ENCODE measurements at regions not wholly inside any gene's neighbourhood (a gene's known extent, or its start where the extent isn't known, plus 50 kb on each side); places are given as distances from the start of the nearest gene placed in this dataset.
A peak's percentile ranks its signal among the peaks of the same experiment; 100 is the strongest.
"Not testable (repeated sequence)": the region's sequence is repeated elsewhere in the genome, so short reads cannot be mapped to it uniquely, and the experiment has no call there.

DNA sequence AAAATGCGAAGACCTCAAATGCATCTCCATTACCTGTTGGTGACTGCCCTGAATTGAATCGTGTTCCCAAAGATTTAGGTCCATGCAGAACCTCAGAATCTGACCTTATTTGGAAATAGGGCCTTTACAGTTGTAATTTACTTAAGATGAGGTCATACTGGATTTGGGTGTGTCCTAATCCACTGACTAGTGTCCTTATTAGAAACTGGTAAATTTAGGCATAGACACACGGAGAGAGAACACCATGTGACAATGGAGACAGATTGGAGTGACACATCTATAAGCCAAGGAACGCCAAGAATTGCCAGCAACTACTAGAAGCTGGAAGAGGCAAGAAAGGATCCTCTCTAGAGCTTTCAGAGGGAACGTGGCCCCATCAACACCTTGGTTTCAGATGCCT, 203.1 kb downstream of the SMAD2 start:
- no peak for DNase-seq

DNA sequence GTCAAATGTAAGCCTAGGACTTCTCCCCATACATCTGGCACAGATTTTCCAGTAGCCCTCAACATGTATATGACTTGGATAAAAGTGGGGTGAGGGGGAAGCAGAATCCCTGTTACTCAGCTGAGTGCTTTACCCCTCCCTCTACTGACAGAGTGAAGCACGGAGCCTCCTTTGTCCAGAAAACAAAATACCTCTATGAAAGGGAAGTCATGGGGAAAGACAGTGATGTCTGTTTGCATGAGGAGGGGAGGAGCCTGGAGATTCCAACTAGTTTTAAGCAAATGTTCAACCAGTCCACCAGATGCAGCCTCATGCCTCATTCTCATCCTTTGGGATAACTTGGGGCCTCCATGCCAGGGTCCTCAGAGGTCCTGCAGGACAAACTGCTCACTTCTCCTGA, 203.9 kb downstream of the SMAD2 start:
- DNase-seq: no peak

DNA sequence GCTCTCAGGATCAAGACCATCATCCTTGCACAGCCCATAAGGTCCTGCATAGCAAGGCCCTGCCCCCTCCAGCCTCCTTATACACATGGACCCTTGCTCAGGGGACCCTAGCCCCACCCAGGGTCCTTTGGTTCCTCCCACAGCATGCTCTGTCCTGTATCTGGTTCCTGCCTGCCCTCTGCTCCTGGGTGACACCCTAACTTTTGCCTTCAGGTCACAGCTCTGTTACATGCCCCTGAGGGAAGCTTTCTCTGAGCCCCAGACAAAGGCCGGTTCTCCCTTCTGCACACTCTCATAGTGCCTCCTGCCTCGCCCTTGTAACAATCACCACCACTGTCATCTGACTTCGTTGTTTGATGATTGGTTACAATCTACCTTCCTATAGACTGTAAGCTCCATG, 204.8 kb downstream of the SMAD2 start:
- DNase-seq: no peak

DNA sequence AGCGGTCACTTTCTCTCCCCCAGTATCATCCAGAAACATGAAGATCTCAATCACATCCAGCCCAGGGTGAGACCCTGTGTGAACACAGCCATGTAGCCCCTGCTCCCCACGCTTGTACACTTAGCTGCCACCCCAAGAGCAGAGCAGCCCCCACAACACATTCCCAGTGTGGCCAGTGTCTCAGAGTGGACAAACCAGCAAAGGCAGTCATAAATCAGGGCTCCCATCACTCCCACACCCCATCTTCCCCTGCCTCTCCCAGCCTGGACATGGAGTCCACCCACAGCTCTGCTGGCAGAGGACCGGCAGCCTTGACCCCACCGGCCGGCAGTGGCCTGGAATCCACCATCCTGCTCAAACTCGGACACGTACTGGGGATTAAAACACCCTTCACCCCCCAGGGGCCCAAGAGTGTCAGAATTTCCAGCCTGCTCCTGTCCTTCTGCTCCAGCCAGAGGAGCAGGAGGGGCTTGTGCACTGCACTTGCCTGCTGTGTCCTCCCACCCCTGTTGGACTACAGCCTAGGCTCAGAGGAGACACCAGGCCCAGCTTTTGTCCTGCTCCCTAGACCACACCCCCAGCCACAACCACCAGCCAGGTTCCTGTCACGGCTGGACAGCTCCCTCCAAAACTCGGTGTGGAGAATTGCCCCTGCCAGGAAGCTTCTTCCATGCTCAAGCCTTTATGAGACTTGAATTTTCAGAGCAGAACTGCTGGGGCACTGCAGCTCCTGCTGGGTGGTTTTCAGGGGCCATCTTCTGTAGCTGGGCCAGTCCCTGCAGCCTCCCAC, 206.1 kb downstream of the SMAD2 start:
- no peak for DNase-seq

DNA sequence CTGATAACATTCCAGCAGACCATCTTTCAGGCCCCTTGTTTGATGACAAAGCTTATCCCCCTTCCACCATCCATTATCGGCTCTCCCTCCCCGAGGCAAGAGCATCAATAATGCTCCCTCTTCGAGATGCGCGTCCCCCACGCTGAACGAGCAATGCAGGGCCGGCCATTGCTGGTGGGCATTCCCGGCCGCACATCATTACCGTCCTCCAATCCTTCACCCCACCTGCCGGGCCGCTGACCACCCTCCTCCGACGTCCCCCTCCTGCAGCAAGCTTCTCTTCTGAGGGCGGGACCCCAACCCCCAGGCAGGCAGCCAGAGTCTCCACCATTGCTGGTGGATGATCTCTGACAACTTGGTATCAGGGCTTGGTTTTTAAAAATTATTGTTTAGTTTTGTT, 208.6 kb downstream of the SMAD2 start:
- no peak for DNase-seq

DNA sequence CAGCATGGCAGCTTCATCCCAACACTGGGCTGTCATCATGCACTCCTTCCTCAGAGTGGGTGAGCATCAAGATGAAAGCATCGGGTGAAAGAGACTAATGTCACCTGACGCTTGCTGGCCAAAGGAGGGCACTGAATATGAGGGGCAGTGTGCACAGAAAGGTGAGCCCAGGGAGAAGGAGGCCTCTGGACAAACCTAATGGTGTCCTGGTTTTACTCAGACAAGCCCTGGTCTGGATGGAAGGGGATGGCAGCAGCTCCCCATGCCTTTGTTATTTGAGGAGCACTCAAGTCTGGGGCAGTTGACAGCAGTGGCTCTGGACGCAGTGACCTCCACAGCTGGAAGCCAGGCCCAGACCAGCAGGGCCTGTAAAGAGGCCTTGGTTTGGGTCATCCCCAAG, 209.7 kb downstream of the SMAD2 start:
- DNase-seq: no peak

DNA sequence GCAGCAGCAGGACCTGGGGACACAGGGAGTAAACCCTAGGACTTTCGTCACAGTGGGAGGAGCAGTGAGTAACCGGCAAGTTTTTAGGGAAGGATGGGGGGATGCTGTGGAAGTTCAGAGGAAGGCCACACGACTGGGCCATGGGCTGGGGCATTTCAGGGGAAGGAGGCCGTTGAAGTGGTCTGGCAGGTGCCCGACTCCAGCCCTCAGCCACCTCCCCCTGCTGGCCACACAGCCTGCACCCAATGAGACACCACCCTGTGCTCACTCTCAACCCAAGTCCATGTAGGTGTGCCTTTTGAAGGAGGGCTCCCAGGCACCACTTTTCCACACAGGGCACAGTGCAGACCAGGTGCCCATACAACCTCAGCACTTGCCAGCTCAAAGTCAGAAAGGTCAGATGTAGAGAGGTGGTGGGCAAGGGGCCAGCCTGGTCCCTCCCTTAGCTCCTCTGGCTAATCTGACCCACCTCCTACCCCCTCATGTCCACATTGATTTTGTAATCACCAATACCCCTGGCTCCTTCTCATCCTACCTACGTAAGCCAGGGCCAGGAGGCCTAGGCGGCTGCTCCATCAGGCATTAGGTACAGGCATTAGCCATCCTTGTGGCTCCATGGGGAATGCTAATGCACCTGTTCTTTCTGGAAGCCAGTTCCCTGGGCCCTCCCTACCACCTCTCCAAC, 211.2 kb downstream of the SMAD2 start:
- no peak for DNase-seq

DNA sequence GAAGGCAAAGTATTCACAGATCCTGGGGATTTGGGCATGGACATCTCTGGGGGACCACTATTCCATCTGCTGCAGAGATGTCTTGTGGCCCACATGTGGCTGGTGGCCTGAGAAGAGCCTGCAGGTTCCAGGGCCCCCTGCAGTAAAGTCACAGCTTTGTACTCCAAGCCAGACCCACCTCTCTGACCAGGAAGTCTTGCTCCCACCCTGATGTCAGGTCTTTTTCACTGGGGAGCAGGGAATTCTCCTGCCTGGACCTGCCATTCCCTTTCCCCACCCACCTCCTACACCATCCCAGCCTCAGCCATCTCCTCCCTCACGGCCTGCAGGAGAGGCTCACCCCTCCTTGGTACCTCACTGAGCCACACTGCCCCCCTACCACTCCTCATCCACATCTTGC, 211.8 kb downstream of the SMAD2 start:
- DNase-seq: no peak

DNA sequence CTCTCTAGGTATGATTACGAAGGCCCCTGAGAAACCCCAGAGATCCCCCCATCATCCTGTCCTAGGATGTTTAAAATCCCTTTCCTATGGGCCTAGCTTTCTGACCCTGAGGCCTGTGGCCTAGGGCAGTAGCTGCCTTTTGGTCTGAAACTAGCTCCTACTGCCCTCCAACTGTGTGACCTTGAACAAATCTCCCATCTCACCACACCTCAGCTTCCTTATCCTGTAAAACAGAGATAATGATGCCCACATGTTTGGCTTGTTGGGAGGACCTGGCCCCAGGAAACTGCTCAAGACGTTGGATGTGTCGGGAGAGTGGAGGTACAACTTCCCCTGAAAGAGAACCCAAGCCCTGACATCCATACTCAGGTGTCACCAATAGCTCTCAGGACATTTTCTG, 213.2 kb downstream of the SMAD2 start:
- no peak for DNase-seq

DNA sequence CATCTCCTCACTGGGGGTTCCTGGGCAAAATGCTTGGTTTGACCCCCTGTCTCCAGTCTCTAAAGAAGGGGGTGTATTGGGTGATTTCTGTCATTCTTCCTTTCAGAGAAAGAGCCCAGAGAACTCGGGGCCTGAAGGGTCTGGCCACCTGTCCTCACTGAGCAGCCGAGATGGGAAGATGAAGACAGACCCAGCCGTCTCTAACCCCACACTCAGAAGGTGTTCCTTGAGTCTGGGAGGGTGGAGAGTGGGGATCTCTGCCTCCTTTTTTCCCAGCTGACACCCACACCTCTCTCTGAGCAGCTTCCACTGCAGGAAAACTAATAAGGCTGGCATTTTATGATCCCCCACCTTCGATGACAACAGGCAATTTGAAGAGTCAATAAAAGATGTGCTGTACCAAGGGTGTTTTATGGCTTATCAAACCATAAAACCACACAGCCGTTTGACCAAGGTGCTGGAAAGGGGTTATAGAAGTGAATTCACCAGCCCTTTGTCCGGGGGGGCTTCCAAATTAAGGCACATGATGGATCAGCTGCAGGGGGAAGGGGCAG, 213.8 kb downstream of the SMAD2 start:
- DNase-seq: no peak

DNA sequence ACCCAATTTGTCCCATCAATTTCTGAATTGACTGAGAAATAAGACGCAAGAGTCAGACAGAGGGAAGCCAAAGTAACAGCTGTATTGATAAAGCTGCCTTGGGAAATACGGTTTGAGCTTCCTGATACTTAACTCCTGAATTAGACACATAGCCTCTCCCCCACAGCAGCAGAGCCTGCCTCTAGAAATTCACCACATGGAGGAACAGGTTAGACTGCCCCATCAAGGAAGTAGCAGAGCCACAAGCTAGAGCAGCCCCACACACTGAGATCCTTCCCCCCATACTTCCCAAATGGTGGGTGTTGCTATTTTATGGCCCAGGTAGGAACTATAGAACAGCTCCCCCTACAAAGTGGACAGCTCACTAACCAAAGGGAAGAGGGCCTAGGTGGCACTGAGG, 220.0 kb downstream of the SMAD2 start:
- DNase-seq: no peak

DNA sequence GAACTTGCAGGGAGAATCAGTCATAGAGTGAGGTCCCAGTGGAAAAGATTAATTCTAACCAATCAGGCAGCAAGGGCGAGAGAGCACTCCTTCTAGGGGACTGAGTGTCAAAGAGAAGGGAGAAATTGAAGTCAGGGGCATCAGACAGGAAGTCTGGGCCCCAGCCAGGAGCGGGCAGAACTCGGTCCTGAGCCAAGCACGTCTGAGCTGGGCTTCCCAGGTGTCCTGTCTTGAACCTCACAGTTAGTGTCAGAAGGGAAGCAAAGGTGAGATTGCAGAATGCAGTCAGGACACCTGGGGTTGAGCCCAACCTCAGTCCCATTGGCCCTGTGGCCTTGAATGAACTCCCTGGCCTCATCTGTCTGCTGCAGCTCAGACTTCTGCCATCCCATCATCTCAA, 220.9 kb downstream of the SMAD2 start:
- no peak for DNase-seq

DNA sequence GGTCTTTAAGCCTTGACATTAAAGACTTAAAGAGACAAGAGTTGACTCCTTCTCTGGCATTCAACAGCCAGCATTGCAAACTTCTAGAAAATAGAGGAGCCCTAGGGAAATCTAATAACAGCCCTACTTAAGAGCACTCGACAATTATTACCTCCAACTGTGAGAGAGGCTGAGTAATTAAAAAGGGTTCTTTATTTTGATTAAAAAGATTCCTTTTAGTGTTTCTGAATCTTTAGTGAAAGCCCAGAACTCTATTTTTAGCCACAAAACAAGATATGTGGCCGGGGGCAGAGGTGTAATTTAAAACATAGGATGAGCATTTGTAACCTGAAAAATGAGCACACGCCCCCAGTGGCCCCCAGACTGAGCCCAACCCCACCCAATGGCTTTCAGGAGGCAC, 222.3 kb downstream of the SMAD2 start:
- DNase-seq: no peak

DNA sequence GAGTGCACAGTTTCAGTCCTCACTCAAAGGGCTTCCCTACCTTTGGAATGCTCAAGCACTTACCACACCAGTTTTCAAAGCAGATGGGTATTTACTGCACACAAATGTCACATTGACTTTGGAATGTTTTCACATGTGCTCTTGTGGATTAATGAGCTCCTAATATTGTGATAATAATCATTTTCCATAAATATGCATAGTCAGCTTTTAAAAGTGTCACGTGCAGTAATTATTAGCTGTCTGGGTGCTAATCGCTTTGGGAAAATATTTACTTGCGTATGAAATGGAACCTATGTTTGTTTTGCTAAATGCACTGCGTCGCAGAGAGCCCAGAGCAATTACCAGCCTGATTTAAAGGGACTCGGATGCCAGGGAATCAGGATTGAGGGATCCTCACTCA, 229.3 kb downstream of the SMAD2 start:
- no peak for DNase-seq

DNA sequence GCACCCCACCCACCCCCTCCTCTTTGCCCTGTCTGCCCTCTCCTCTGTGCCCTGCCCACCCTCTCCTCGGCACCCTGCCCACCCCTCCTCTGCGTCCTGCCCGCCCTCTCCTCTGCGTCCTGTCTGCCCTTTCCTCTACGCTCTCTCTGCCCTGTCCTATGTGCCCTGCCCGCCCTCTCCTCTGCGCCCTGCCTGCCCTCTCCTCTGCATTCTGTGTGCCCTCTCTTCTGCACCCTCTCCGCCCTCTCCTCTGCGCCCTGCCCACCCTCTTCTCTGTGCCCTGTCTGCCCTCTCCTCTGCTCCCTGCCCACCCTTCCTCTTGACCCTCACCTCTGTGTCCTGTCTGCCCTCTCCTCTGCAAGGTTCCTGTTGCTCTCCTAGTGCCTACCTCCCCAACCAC, 233.6 kb downstream of the SMAD2 start:
- no peak for DNase-seq

DNA sequence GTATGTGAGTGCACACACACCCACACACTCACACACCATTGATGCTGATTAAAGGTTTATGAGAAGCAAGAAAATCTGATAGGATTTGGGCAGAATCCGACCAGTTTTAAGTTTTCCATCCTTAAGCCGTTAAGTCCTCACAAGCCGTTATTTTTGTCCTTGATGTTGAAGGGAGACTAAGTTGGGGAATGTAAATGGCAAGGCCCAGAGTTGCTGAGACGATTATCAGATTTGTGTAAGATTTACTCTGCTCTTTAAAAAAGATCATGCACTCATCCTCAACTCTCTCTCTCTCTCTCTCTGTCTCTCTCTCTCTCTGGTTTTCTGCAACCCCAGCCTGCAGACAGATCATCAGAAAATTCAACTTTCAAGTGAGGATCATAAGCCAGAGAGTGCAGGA, 238.8 kb downstream of the SMAD2 start:
- no peak for DNase-seq

DNA sequence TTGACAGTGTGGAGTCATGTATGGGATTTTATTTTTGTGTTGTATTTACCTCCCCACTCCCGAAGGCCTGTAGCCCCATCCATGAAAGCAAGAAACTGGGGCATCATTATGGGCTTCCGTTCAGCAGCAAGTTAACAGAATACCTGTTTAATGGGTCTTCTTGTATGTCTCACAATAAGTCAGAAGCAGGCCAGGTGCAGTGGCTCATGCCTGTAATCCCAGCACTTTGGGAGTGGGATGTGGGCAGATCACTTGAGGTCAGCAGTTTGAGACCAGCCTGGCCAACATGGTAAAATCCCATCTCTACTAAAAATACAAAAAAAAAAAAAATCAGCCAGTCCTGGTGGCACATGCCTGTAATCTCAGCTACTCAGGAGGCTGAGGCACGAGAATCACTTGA, 239.7 kb downstream of the SMAD2 start:
- DNase-seq: not testable (repeated sequence)

DNA sequence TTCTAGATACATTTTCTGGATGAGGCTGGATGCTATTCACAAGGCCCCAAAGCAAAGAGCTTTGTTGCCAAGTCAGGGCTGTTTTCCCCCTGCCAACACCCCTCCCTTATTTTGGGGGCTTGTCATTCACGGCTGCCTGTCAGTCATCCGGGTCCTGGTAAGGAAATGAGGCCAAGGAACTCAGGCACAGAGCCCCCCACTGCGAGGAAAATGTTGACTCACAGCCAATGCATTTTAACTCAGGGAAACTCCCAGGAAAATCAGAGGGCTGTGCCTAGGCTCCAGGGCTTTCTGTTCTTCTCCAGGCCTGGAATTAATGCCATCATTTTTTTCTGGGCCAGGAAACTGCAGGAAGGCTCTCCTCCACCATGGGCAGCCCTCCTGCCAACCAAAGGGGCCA, 241.1 kb downstream of the SMAD2 start:
- no peak for DNase-seq

DNA sequence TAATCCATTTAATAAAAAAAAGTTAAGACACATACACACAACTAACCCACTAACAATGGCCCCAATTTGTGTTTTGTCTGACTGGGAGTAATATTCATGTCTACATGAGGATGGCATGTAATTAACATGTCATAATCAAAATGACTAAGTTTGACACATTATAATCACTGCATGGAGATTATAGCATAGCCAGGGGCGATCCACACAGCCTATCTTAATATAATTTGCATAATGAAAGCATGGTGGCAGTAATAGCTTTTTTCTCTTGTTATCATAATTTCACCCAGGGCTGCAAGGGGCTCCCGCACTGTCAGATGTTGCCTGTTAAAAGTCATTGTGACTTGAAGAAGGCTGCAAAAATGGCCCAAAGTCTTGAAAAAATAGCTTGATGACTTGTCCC, 243.7 kb downstream of the SMAD2 start:
- no peak for DNase-seq

DNA sequence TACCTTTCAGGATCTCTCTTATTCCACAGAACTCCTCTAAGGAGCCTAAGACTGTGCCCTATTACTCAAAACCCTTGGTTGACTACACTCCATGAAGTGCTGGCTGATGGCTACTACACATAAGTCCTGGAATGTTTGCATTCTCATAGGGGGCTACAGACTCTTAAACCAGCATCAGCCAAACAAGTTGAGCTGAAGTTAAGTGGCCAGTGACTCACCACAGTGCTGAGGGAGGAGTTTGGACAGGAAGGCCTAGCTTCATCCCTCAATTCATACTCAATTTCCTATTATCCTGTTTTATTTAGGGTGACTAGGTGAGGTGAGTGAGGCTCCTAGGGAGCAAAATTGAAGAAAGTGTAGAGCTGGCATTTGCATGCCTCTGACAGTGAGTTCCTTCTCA, 246.7 kb downstream of the SMAD2 start:
- no peak for DNase-seq

DNA sequence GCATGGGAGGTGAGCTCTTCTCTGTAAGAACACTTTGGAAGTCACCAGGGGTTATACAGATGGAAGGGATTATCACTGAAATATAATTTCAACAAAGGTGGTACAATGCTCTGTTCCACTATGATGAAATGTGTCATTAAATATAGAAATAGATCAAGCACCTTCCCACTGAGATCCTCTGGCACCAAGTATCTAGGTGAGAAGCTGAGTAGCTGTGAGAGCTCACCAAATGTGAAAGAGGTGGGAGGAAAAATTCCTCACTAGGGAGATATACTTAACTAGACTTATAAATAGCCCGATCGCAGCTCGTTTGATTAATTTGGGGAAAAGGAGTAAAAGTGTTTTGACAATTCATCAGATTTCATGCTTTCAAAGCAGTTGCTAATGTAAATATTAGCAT, 247.6 kb downstream of the SMAD2 start:
- DNase-seq: no peak

DNA sequence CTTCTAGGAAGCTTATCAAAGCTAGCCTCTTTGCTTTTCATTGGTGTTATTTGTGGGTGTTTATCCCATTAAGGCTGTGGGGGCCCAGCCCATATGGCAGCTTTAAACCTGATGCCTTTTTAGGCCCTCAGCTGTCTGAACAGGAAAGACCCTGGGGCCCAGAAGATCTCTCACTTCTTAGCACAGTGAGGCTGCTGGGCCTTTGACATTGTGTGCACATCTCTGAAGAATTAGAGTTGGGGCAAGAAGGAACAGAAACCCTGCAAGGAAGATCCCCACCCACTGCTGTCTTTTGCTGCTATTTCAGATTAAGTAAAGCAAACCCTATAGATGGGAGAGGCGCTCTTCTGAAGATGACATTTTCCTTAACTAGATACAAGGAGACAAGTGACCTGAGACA, 250.0 kb downstream of the SMAD2 start:
- peak; percentile 32 for DNase-seq

DNA sequence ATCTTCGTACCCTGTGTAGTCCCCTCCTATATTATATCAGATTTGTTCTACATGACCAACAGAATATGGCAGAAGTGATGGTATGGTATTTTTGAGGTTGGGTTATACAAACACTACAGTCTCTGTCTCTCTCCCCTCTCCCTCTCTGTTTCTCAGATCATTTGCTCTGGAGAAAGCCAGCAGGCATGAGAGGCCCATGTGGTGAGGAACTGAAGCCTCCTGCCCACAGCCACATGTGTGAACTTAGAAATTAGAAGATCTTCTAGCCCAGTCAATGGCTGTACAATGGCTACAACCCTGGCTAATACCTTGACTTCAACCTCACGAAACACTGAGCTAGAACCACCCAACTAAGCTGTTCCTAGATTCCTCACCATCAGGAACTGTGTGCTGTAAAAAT, 250.6 kb downstream of the SMAD2 start:
- peak; percentile 6 for DNase-seq

DNA sequence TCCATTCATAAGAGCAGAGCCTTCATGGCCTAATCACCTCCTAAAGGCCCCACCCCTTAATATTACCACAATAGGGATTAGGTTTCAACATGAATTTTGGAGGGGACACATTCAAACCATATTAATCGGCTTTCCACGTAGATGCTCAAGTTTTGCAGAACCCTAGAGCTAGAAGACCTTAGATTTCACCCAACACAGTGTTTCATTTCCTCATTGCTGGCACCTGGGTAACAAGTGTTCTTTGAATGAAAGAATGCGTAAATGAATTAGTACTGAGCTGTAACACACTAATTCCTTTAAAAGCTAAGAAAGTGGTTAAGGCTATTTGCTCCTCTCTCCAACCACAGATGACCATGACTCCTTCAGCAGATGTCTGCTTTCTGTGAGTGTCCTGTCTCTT, 252.5 kb downstream of the SMAD2 start:
- DNase-seq: no peak

DNA sequence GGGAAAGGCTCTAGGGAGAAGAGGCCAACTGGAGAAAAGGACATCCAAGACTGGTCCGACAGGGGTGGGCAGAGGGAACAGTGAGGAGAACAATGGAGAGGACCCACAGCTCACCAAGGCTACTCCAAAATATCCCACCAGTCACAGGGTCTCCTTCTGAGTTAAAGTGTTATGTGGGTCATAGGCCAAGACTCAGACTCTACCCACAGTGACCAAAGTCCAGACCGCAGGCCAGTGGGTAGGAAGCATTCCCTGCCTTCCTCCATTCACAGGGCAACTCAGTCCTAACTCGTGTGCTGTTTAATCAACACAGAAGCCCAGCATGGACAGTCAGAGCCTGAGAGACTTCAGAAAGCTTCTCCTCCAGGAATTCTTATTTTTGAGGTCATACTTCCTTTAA, 260.6 kb downstream of the SMAD2 start:
- DNase-seq: no peak

Measured in inflammatory macrophage treated with lipopolysaccharide for 4 hours (primary cell).